Activated CD4-positive, CD25-positive, alpha-beta regulatory T cell treated with anti-CD3 and anti-CD28 coated beads, Interleukin-2, amount 50 U/mL, for 24 hours (primary cell): ENCODE measurements at regions not wholly inside any gene's neighbourhood (a gene's known extent, or its start where the extent isn't known, plus 50 kb on each side); places are given as distances from the start of the nearest gene placed in this dataset.
"Not testable (repeated sequence)": the region's sequence is repeated elsewhere in the genome, so short reads cannot be mapped to it uniquely, and the experiment has no call there.

Experiments used
- ATAC-seq, 2 donors: fragments of 150-1000 bp; cut with Tn5 transposase; one replicate each; pipeline ENCODE4 v1.10.0; 2021; ENCODE audit warnings: mild to moderate bottlenecking in 1 of 2, moderate library complexity in 1 of 2

DNA sequence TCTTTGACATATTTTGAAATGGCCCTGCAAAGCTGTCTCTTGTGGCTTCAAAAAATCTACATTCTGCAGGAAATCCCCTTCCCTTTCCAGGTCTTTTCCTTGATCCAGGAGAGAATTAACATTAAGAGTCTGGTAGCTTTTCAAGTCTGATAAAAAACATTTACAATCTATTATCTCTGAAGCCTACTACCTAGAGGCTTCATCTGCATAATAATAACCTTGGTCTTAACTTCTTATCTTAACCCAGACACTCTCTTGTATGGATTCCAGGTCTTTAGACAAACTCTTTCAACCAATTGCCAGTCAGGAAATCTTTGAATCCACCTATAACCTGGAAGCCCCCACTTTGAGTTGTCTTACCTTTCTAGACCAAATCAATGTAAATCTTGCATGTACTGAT lies 179.3 kb upstream of the ZC3H15 start:
- ATAC-seq, result no peak

GRCh38 chr2:186307871-186308270 lies 178.2 kb upstream of the ZC3H15 start:
- ATAC-seq, result no peak

DNA sequence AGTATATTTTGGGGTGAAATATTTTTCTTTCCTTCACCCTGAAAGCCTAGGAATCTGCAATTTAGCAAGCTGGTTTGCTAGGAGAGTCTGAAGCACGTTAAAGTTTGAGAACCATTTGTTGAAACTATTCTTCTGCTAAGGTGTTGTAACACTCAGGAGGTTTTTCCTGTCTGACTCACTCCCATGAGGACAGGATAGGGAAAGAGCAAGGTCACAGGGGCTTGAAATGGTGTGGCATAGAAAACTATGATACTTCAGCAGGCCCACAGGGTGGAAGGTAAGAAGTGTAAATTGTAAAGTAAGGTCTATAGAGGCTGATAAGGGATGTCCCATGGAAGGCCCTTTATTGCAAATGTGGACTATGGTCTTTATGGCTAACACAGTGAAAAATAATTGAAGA lies 177.7 kb upstream of the ZC3H15 start:
- ATAC-seq, result no peak

- no peak for ATAC-seq
Measured at GRCh38 chr2:186309901-186310300, 176.2 kb upstream of the ZC3H15 start.

DNA sequence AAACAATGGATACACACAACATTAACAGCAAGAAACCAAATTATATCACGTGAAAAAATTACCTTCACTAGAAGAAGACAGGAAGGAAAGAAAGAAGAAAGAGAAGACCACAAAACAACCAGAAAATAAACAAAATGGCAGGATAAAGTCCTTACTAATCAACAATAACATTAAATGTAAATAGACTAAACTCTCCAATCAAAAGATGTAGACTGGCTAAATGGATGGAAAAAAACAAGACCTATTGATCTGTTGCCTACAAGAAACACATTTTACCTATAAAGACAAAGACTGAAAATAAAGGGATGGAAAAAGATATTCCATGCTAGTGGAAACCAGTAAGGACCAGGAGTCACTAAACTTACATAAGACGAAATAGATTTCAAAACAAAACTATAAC lies 167.0 kb upstream of the ZC3H15 start:
- ATAC-seq, result no peak

- no peak for ATAC-seq
Measured at GRCh38 chr2:186325827-186326535, 160.1 kb upstream of the ZC3H15 start.

GRCh38 chr2:186327251-186327868 lies 158.7 kb upstream of the ZC3H15 start:
- ATAC-seq, result no peak

DNA sequence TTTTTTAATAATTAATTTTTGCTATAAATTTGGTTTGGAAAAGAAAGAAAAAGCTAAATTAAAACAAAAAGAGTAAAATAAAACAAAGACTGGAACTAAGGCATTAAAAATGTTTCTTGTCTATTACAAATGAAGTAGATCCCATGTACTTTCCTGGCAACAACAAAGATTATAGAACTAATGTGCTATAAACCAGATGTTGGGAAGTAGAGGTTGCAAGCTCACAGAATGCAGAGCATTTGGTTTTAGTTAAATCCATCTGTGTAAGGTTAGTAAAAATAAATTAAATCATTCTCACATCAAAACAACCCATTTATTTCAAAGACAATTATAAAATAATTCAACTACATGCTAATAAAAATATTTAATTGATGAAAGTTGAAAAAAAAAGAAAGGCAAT lies 157.2 kb upstream of the ZC3H15 start:
- ATAC-seq, result no peak

GRCh38 chr2:186330050-186330449 lies 156.0 kb upstream of the ZC3H15 start:
- ATAC-seq, result no peak

DNA sequence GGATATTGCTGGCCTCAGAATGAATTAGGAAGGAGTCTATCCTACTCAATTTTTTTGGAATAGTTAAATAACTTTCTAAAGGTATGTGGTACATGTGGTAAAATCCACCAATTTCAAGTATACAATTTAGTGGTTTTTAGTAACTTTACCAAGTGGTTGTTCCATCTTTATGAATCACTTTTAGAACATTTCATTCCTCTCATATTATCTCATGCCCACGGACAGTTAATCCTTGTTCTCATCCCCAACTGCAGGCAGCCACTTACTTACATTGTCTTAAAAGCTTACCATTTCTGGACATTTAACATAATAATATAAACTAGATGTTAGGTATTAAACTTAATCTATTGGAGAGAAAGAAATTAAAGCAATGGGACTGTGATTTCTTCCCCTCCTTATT lies 146.3 kb upstream of the ZC3H15 start:
- ATAC-seq, result no peak

GRCh38 chr2:186342029-186342428 lies 144.0 kb upstream of the ZC3H15 start:
- no peak for ATAC-seq

DNA sequence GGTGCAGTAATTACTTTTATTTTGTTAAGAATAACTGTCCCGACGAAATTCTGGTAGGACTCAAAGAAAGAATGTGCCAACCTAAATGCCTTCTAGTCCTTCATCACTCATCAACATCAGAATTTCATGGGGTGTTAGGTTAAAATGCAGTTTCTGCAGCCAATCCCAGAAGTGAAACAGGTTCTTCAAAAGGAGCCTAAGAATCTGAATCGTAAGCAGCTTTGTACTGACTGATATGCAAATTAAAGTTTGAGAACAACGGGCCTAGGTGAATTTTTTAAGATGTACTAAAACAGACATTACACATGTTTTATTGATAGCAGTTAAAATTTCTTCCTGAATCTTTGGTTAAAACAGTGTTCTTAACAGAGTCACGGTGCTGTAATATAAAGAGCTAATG lies 140.3 kb upstream of the ZC3H15 start:
- ATAC-seq, result no peak

DNA sequence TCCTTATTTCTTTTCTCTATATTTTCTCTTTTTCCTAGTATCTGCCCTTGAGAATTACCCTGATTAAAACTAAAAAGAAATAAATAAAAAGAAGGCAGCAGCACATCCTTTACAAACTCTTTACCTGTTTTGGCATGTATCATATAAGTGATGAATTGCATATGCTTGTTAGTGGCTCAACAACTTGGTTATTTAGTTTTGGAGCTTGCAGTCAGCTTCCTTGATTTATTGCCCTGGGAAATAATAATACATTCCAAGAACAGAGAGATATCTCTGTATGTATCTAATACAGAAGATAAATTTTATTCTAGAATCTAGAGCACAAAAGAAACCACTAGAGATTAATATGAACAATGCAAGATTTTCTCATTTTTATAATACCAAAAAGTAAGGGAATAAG lies 139.8 kb upstream of the ZC3H15 start:
- ATAC-seq, result no peak

- no peak for ATAC-seq
Measured at GRCh38 chr2:186347472-186347871, 138.6 kb upstream of the ZC3H15 start.

DNA sequence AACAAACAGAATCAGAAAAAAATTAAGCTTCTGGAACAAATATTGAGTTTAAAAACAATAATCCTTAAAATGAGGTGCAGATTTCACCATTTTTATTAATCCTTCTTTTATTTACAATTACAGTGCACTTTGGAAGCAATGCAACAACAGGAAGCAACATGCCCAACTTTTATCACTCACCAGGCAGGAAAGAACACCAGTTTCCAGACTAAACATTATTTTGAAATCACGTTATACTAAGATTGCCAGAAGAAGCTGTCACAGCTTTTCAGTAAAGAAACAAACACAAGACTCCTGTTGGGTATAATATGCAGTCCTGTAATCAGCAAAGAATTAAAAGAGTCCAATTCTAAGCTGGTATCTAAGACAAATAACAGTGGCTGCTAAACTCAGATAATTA lies 137.9 kb upstream of the ZC3H15 start:
- ATAC-seq, result no peak

DNA sequence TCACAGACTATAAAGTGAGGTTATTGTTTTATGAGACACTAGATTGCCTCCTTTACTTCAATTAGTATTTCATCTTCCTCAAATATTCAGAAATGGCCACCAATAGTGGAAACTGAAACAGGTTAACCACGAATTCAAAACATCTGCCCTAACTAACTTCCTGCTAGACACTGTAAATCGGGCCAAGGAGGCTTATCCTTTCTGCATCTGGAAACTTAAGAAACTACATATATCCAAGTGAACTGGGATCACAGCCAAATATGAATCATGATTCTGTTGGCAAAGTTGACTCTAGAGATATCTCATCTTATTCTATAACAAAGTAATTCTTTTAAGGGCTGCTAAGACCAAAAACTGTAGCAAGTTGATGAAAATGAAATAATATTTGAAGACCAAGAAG lies 136.6 kb upstream of the ZC3H15 start:
- ATAC-seq, result no peak

DNA sequence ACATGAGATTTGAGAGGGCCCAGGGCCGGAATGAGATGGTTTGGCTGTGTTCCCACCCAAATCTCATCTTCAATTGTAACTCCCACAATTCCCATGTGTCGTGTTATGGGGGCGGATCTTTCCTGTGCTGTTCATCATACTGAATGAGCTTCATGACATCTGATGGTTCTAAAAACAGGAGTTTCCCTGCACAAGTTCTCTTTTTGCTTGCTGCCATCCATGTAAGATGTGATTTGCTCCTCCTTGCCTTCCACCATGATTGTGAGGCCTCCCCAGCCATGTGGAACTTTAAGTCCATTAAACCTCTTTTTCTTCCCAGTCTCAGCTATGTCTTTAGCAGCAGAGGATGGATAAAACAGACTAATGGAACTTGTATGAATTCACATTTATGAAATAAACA lies 131.9 kb upstream of the ZC3H15 start:
- ATAC-seq, result not testable (repeated sequence)

GRCh38 chr2:186365406-186365805 lies 120.7 kb upstream of the ZC3H15 start:
- no peak for ATAC-seq

GRCh38 chr2:186379052-186379451 lies 107.0 kb upstream of the ZC3H15 start:
- ATAC-seq, result no peak

- no peak for ATAC-seq
Measured at GRCh38 chr2:186380805-186381204, 105.3 kb upstream of the ZC3H15 start.

DNA sequence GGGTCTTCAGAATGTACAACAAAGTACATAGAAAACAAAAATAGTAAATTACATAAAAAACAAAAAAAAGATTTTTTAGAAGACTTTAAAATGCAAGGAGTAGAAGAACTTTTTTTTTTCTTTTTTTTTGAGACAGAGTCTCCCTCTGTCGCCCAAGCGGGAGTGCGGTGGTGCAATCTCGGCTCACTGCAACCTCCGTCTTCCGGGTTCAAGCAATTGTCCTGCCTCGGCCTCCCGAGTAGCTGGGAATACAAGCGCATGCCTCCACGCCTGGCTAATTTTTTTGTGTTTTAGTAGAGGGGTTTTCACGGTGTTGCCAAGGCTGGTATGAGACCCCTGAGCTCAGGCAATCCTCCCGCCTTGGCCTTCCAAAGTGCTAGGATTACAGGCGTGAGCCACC lies 104.5 kb upstream of the ZC3H15 start:
- ATAC-seq, result no peak

GRCh38 chr2:186382932-186383331 lies 103.1 kb upstream of the ZC3H15 start:
- ATAC-seq, result no peak

- no peak for ATAC-seq
Measured at GRCh38 chr2:186384226-186384625, 101.8 kb upstream of the ZC3H15 start.

GRCh38 chr2:186385638-186386201 lies 100.3 kb upstream of the ZC3H15 start:
- not testable (repeated sequence) for ATAC-seq
